GM12891 (cell line): ENCODE measurements at regions not wholly inside any gene's neighbourhood (a gene's known extent, or its start where the extent isn't known, plus 50 kb on each side); places are given as distances from the start of the nearest gene placed in this dataset.

ENCODE experiments used
- DNase-seq: peaks from one replicate; pipeline ENCODE4 v3.0.0; 2011; ENCODE audit warnings: low spot score; ENCODE audit not compliant: insufficient read length
- FAIRE-seq: peaks from 2 replicates; lab custom pipeline; 2011; peaks lifted over from hg19 to GRCh38; lab: Jason Lieb, UNC
- PAX5 ChIP-seq: IDR thresholded peaks from 2 replicates; pipeline ENCODE4 v1.6.1; 2011; ENCODE audit warnings: low read length, moderate library complexity, mild to moderate bottlenecking; ENCODE audit not compliant: insufficient read depth, severe bottlenecking
- POLR2A ChIP-seq: IDR thresholded peaks from 2 replicates; pipeline ENCODE4 v1.6.1; 2011; ENCODE audit warnings: low read depth, low read length, control low read depth
- POLR2AphosphoS5 ChIP-seq: IDR thresholded peaks from 2 replicates; pipeline ENCODE4 v1.6.1; 2011; ENCODE audit warnings: low read depth, low read length, control low read depth
- POU2F2 ChIP-seq: IDR thresholded peaks from 2 replicates; pipeline ENCODE4 v1.6.1; 2011; ENCODE audit warnings: low read depth, mild to moderate bottlenecking, control low read depth, low read length, moderate library complexity
- SPI1 ChIP-seq: IDR thresholded peaks from 2 replicates; pipeline ENCODE4 v1.6.1; 2011; ENCODE audit warnings: low read depth, low read length, control low read depth
- TAF1 ChIP-seq: IDR thresholded peaks from 2 replicates; pipeline ENCODE4 v1.6.1; 2011; ENCODE audit warnings: low read depth, low read length, control low read depth

DNA sequence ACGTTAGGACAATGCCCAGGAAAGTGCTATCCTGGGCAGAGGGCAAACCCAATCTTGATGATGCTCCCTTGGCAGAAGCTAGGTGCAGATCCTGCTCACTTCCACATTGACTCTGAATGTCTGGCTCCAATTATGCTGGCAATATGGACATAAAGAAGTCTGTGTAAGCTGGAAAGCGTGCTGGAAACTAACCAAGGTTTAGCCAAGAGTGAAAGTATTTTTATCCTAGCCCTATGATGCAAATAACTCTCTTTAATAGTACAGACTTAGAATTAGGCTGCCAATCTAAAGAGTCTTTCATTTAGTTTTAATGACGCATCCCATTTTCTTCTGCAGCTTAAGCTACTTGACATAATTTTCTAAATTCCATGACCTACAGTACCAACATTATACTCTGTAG is 571.8 kb downstream of the TUSC7 start:
- DNase-seq (no peak), FAIRE-seq (no peak)
- TF ChIP-seq POLR2AphosphoS5 (no peak), SPI1 (no peak), POLR2A (no peak), POU2F2 (no peak), PAX5 (no peak)

DNA sequence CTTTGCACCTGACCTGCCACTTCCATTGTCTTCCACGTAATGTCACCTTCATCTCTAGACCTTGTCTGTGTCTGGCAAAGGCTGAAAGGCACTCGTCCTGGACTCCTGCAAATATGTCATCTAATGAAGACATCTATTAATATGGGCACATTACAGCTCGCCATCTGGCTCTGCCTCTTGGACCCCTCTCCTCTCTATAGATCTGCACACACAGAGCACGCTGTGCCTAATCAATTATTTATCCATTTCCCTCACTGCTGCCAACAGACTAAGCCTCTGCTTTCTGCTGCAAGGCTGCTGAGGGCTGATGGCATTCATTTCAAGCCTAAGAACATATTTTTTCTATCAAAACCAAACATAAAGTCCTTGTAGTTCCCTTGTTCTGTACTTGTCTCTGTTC is 573.0 kb downstream of the TUSC7 start:
- FAIRE-seq (no peak), DNase-seq (no peak)
- no peak for TF ChIP-seq SPI1
- TF ChIP-seq POLR2AphosphoS5, result no peak
- no peak for TF ChIP-seq POLR2A
- TF ChIP-seq TAF1, result no peak
- TF ChIP-seq POU2F2, result no peak
- no peak for TF ChIP-seq PAX5

- DNase-seq (no peak), FAIRE-seq (no peak)
- TF ChIP-seq PAX5 (no peak), POLR2A (no peak), SPI1 (no peak), POLR2AphosphoS5 (no peak), TAF1 (no peak), POU2F2 (no peak)
These were observed 576.2 kb downstream of the TUSC7 start for GRCh38 chr3:117285737-117286136.

DNA sequence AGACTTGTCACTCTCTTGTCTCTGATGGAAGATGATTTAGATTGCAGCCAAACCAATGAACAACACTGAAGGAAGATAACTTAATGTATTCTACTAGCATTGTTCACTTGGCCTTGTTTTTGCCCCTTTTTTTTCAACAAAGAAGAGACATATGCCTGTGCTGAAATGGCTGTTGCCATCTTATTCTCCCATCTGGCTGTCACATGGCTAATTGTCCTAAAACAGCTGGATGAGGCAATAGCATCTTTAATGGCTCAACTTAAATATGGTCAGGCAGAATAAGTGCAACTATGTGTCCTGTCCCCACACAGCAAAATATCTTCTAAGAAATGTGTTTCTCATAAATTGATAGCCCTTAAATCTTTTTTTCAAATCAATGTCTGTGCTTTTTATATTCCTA is 576.9 kb downstream of the TUSC7 start:
- no peak for DNase-seq
- no peak for TF ChIP-seq TAF1
- no peak for TF ChIP-seq POLR2A
- TF ChIP-seq SPI1, result no peak
- TF ChIP-seq POU2F2, result no peak
- no peak for TF ChIP-seq POLR2AphosphoS5
- no peak for TF ChIP-seq PAX5
- no peak for FAIRE-seq

DNA sequence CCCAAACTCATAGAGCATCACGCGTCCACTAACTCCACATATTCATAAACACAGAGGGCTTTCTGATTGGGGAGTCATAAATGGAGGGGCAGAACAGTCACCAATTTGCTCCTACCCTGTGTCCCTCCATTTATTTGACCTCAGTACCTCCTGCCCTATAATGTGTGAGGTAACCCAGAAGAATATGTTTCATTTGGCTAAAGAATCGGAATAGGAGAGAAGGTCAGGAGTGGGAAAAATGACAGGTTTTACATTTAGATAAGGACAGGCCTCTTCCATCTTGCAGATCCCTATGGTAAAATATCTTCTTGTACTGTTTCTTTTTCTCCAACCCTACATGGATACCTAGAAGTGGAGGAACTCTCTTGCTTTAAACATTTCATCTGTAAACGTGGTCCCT is 578.0 kb downstream of the TUSC7 start:
- DNase-seq (no peak), FAIRE-seq (no peak)
- no peak for TF ChIP-seq POLR2A
- no peak for TF ChIP-seq TAF1
- no peak for TF ChIP-seq POU2F2
- TF ChIP-seq SPI1, result no peak
- no peak for TF ChIP-seq PAX5

DNA sequence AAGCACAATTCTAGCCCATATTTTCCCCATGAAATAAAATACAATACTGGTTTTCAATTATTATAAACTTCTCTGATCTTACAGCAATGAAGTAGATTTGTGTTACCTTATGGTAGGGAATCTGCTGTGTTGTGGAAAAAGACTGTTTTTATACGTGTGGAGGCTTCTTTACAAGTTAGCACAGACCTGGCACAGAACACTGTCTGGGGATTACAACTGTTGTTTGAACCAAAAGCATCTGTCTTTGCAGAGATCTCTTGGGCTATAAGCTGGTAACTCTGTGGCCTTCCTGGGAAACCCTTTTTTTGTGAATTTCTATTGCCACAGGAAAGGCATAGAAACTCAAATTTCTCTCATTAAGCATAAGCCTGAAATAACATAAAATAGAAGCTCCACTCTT is 581.9 kb downstream of the TUSC7 start:
- no peak for FAIRE-seq
- no peak for DNase-seq
- TF ChIP-seq POU2F2 (no peak), SPI1 (no peak), PAX5 (no peak), TAF1 (no peak), POLR2AphosphoS5 (no peak), POLR2A (no peak)

DNA sequence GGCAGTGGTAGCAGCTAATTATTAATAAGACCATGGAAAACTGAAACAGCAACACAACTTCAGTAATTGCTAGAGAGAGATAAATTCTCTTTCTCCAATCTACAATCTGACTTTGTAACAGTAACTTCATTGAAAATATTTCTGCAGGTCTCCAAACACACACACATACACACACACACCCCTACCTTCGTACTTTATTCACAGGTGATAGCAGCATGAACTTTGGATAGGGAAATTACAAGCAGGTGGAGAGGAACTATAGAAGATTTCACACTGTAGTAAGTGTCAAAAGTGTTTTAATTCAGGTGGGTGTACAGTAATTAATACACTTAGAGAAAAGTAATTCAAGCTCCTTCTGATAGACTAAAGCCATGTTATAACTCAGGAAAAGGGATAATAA is 587.5 kb downstream of the TUSC7 start:
- DNase-seq, result no peak
- TF ChIP-seq SPI1, result no peak
- TF ChIP-seq POU2F2, result no peak
- TF ChIP-seq POLR2AphosphoS5, result no peak
- no peak for TF ChIP-seq POLR2A
- no peak for TF ChIP-seq TAF1
- no peak for TF ChIP-seq PAX5
- FAIRE-seq, result no peak

DNA sequence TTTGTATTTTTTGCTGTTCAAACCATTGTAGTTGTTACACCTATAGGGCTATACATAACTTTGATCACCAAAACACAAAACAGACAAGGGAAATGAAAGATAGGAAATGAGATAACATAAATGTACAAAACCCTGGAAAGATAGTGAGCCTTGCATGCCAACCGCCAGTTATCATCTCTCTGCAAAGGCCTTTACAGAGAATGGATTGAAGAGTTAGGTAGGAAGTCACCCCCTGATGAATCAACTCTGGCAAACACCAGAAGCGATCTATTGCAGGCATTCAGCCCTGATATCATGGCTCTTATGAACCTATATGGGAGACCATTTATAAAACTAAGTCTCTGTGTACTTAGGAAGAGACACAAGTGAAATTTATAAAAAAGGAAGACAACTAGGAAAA is 588.0 kb downstream of the TUSC7 start:
- DNase-seq, result no peak
- FAIRE-seq, result no peak
- TF ChIP-seq TAF1 (no peak), POLR2AphosphoS5 (no peak), POLR2A (no peak), SPI1 (no peak), PAX5 (no peak), POU2F2 (no peak)

DNA sequence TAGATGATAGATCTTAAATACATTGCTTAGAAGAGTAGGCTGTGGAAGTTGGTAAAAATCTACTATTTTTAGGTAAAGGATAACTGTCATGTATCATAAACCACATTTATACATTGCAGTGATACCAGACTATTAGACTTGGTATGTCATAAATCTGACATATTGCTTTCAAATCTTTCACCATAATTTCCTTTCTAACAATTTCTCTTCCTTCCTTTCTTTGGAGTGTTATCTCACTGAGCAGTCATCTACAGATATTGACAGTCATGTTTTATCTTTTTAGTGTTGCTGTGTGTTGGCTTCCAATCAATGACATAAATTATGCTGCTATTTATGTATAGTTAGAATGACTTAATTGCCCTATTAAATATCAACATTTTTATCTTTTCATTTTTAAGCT is 588.7 kb downstream of the TUSC7 start:
- DNase-seq, result no peak
- FAIRE-seq, result no peak
- TF ChIP-seq POU2F2 (no peak), SPI1 (no peak), TAF1 (no peak), POLR2AphosphoS5 (no peak), POLR2A (no peak), PAX5 (no peak)

DNA sequence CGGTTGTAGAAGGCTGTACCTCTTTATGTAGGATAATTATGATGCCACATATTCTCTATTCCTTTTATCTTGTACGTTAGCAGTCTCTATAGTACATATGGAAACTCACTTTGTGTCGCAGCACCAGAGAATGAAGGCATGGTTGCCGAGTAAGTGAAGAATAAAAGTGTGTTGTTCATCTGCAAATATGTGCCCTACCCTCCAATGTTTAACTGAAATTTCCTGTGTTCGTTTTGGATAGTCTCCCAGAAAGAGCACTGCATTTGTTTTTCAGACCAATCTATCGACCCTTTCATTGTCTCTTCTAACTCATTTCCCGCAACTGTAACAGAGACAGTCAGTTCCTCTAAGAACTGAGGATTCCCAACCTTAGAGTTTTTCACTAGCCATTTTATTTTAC is 592.8 kb downstream of the TUSC7 start:
- FAIRE-seq (no peak), DNase-seq (no peak)
- TF ChIP-seq POLR2AphosphoS5 (no peak), TAF1 (no peak), PAX5 (no peak), POLR2A (no peak), SPI1 (no peak), POU2F2 (no peak)

DNA sequence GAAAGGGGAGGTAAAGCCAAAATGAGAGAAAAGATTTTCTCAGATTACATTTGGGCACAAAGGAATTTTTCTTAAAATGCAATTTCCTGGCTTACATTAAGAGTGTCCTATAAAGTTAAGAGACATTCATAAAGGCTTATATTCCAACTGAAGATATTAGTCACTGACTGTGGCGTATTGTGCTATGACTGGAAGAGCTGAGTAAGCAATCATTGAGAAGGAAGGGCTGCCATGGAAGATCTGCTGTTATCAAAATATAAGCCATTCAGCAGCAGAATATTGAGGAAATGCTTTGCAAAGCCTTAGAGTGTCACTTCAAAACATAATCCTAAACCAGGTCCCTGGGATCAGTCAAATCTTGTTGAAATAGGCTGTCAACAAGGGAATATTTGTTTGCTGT is 593.9 kb downstream of the TUSC7 start:
- DNase-seq, result no peak
- FAIRE-seq, result no peak
- TF ChIP-seq TAF1 (no peak), POLR2AphosphoS5 (no peak), PAX5 (no peak), SPI1 (no peak), POU2F2 (no peak), POLR2A (no peak)
